ENCODE measurements at regions not wholly inside any gene's neighbourhood (a gene's known extent, or its start where the extent isn't known, plus 50 kb on each side); places are given as distances from the start of the nearest gene placed in this dataset.
"Not testable (repeated sequence)": the region's sequence is repeated elsewhere in the genome, so short reads cannot be mapped to it uniquely, and the experiment has no call there.

DNA sequence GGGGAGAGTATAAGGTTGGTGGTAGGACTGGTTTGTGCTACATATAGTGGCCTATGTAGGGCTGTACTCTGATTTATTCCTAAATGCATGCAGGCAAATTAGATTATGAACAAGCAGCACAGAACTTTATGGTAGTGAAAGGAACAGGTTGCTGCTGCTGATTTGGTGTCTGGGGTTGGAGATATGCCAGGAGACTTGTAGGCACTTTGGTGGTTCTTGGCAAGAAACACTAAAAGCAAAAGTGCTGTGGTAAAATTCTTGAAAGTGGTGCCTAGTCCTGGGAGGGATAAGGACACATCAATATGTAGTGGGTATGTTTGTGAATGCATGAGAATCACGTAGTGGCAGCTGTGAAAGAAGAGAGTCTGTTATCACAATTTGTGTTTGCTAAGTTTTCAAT is 2126.0 kb downstream of the TP53TG3F start:
- DNase-seq: no peak

DNA sequence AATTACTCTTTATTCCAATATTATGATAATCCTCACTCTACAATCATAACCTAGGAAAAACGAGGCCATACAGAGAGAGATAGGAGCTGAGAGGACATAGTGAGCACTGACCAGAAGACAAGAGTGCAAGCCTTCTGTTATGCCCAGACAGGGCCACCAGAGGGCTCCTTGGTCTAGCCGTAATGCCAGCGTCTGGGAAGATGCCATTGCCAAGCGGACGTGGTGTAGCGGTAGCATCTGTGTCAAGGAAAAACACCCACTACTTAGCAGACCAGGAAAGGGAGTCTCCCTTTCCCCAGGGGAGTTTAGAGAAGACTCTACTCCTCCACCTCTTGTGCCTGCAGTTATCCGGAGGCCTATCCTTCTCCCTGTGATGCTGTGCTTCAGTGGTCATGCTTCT is 2131.5 kb downstream of the TP53TG3F start:
- not testable (repeated sequence) for DNase-seq

DNA sequence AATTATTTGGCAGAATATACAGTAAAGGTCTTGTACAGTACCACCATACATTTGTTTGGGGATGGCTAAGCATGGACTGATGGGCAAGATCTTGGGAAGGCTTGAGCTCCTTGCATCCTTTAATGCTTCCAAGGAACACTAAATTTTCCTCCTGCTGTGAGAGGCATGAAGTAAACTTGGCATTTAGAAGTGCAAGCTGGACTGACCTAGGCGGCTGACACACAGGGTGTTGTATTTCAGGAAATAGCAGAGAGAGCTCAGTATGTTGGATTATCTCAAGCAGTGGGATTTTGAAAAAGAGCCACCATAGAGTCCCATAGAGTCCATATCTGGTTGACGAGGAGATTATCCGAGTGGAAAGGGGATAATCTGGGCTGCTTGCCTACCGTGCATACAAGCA is 2137.1 kb downstream of the TP53TG3F start:
- DNase-seq: no peak

DNA sequence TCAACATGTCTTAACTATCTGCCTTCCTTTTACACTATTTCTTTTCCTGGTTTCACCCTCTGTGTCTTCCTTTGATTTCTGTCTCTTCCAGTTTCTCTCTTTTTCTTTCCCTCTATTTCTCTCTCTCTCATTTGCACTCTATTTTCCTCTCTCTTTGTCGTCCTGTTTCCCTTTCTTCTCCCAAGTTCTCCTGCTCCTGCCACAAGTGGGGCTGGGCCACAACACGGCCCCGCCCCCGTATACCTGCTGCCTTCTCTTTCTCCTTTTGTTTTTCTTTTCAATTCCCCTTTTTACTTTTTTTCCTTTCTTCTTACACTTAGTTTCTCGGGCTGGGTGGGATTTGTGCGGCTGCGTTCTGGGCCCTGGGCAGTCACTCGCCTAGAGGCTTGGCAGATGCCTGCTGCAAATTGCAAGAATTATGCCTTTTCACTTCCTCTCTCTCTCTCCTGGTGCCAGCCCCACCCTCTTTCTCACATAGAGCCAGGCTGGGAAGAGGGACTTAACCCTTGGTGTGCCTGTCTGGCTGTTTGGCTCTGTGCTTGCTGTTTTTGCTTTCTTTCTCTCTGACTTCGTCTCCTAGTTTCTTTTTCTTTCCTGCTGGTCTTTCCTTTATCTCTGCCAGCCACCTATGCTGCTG is 2139.4 kb downstream of the TP53TG3F start:
- no peak for DNase-seq

DNA sequence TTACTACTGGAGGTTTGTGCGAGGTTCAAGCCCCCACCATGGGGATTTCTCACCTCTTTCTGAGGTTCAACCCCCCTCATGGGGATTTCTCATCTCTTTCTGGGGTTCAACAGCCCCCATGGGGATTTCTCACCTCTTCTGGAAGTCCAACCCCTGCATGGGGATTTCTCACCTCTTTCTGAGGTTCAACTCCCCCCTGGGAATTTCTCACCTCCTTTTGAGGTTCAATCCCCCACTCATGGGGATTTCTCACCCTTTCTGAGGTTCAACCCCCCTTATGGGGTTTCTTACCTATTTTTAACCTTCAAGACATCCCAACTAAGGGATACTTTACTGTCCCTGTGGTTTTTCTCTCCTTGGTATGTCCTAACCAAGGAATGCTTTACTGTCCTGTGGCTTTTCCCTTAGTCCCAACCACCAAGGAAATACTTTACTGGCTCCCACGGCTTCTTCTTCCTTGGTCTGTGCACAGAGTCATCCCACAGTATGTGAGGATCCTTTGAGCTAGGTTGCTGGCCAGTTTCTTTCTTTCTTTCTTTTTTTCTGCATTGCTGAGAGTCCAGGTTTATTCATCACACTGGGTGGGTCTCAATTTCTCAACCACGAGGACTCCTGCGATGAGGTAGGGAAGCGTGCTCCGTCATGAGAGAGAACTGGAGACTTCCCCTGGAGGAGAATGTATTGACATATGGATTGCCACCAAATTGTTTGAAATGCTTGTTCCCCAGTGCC is 2140.2 kb downstream of the TP53TG3F start:
- DNase-seq: no peak

DNA sequence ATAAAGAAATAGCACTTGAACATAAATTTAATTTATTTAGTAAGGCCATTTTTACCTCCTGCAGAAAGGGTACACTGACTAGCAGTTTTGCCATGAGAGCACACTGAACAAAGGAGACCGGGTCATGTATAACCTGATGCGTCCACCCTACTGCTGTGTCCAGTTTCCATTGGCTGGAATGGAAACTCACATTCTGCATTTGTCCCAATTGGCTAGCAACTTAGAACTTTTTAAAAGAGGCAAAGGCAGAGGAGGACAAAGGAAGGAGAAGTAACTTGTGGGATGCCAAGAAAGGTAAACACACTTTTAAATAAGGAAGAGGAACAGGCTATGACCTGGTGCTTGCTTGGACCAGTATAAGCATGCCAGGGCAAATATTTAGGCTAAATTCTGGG is 2140.7 kb downstream of the TP53TG3F start:
- not testable (repeated sequence) for DNase-seq

GRCh38 chr16:35602116-35602515 is 2142.7 kb downstream of the TP53TG3F start:
- no peak for DNase-seq

DNA sequence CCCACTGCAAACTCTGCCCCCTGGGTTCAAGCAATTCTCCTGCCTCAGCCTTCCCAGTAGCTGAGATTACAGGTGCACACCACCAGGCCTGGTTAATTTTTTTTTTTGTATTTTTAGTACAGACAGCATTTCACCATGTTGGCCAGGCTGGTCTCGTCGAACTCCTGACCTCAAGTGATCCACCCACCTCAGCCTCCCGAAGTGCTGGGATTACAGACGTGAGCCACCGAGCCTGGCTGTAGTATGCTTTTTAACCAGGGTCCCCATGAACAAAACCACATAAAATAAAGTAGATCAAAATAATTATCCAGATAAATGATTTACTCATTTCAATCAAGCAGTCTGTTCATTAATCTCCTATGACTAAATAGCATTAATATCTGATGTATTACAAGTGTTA is 2144.0 kb downstream of the TP53TG3F start:
- not testable (repeated sequence) for DNase-seq

- no peak for DNase-seq
These were observed 2146.5 kb downstream of the TP53TG3F start for GRCh38 chr16:35605921-35606320.

DNA sequence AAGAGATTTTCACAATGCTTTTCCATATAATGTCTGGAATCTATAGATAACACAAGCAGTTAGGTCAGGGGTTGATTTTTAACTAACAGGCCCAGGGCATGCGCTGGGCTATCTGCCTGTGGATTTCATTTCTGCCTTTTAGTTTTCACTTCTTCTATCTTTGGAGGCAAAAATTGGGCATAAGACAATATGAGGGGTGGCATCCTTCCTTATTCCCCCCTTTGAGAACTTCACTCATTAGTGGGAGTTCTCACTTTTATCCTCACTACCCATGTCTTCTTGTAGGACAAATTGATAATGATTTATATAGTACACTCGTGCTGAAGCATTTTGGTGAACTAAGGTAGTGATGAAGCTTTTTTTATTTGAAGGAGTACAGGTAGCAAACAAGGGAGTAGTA is 2155.5 kb downstream of the TP53TG3F start:
- not testable (repeated sequence) for DNase-seq

GRCh38 chr16:35619176-35619575 is 2159.8 kb downstream of the TP53TG3F start:
- DNase-seq: not testable (repeated sequence)

DNA sequence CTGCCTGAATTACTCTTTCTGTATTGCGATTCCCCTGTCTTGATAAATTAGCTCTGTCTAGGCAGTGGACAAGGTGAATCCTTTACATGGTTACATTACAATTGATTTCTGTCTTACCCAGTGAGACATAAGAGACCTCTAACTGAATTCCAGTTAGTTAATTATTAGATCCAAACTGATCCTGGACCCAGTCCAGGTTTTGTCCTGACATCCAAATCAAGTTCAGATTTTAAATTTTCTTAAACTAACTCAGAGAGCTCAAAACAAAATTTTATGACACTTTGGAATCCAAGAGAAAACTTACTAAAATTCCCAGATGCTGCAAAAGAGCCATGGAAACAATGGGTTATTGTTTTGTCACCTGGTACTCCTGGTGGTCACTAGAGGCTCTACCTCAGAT is 2166.6 kb downstream of the TP53TG3F start:
- no peak for DNase-seq

DNA sequence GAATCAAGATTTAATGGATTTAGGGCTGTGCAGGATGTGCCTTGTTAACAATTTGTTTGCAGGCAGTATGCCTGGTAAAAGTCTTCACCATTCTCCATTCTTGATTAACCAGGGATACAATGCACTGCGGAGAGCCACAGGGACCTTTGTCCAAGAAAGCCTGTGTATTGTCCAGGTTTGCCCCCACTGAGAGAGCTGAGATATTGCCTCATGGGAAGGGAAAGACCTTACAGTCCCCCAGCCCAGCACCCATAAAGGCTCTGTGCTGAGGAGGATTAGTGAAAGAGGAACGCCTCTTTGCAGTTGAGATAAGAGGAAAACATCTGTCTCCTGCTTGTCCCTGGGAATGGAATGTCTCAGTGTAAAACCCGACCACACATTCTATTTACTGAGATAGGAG is 2169.6 kb downstream of the TP53TG3F start:
- no peak for DNase-seq

DNA sequence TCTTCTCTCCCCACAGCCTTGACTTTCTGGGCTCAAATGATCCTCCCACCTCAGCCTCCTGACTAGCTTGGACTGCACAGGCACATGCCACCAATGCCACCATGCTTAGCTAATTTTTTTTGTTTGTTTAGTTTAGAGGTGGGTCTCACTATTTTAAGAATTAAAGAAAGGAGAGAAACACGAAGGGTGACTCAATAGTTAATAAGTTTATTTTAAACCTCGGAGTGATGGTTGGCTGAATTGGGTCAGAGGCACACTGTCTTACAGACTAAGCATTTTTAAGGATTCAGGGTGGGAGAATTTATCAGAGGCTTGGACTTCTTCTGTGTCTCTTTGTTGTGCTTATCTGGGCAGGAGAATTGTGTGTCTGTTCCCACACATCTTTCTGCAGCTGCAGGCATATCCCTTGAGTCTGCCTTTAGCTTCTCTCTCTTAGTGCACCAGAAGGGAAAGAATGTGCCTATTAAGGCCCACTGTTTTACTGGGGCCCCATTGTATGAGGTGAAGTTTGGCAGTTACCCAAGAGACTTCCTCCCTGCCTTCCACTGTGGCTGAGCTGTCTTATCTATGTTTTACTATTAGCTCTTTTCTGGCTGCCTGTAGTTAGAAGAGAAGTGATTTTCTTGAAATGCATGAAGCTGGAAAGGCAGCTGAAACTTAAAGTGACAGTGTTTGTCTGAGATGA is 2172.0 kb downstream of the TP53TG3F start:
- no peak for DNase-seq

DNA sequence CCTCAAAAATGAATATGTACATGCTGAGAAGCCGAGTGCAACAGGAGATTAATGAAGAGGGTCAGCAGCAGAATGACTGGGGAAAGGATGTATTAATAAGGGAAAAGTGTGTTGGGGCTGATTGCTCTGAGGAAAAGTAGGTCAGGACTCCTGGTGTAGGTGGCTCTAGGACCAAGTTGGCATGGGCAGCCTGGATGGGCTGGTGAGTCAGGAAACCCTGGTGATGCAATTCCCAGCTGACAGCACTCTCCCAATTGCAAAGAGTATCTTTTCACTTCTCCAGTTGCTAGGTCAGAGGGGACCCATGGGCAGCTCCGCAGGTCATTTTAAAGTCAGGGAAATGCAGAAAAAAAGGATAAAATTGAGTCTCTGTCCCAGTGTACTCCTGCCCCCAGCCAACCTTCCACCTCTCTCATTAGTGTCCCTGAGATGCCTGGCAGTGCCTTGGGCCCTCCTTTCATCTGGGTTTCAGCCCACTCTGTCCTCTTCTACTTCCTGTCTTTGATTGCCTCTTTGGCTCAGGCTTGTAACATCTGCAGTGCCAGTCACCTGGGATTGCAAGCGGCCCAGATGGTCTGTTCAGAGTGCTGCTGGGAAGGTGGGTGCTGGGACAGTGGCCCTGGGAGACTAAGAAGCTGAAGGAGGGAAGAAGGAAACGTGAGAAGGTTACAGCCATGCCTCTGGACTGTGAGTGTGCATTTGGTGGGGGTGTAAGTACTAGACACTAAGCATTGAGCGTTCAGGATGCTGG is 2177.2 kb downstream of the TP53TG3F start:
- no peak for DNase-seq

DNA sequence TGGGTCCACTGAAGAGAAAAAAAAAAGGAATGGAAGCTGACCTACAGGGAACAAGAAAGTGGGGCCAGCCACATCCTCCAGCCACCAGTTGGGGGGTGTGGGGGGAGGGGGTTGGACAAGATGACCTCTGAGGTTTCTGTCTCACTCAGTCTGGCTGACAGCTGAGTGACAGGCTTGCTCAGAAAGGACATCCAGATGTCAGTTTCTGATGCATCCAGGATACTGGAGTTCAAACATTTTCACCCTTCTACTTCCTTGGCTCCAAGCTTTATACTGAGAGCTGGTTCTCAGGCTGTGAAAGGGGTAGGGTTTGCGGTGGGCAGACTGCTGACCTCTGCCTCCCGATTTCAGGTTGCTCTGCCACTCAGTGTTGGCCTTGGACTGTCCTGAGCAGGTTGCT is 2178.3 kb downstream of the TP53TG3F start:
- no peak for DNase-seq

GRCh38 chr16:35639233-35640205 is 2180.1 kb downstream of the TP53TG3F start:
- no peak for DNase-seq

DNA sequence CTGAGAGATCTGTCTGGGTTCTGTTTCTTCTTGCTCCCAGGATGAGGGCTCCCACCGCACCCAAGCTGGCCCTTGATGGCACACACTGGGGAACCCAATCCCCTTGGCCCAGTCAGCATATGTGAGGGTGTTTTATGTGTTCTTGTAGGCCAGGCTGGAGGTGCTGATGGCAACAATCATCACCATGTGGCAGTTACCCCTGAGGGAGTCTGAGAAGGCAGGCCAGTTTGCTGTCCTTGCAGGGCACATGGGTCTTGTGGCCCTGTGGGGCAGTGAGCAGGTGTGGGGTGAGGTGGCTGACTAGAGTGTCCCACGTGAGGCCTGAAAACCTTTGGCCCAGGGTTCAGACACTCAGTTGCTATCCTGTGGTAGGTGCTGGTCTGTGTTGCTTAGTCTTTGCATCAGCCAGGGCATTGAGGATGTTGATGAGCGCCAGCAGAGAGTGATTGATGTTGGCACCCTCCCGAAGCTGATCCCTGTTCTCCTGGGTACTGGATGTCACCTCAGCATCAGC is 2183.0 kb downstream of the TP53TG3F start:
- DNase-seq: no peak

GRCh38 chr16:35651841-35652240 is 2192.4 kb downstream of the TP53TG3F start:
- DNase-seq: no peak

- DNase-seq: no peak
These were observed 2204.8 kb downstream of the TP53TG3F start for GRCh38 chr16:35664091-35664693.

DNA sequence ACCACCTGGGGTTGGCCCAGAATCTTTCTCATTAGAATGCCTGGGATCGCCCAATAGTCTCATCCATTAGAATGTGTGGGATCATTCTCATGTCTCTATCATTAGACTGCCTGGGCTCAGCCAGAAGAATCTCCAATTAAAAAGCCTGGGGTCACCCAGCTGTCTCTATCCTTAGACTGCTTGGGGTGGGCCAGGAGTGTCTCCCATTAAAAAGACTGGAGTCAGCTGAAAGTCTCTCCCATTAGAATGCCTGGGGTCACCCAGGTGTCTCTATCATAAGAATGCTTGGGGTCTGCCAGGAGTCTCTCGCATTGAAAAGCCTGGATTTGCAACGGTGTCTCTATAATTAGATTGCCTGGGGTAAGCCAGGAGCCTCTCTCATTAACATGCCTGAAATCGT is 2225.7 kb downstream of the TP53TG3F start:
- no peak for DNase-seq

GRCh38 chr16:35686595-35686994 is 2227.2 kb downstream of the TP53TG3F start:
- no peak for DNase-seq
